Panc1 (cell line): ENCODE measurements at regions not wholly inside any gene's neighbourhood (a gene's known extent, or its start where the extent isn't known, plus 50 kb on each side); places are given as distances from the start of the nearest gene placed in this dataset.

Source experiments
- ATAC-seq: fragments of 200-7000 bp; cut with Tn5 transposase; 2 replicates; pipeline ENCODE4 v1.9.1; 2020; ENCODE audit warnings: mild to moderate bottlenecking, moderate library complexity
- BruUV-seq: library from RNA; stranded (reverse); fragments of 400-500 nt; replicated peaks from 2 replicates; lab custom pipeline; 2021; lab: Mats Ljungman, UMichigan
- CTCF ChIA-PET: fragments of 300-600 bp; sonication (Branson Sonifier 250); formaldehyde crosslinking; loops from one replicate; lab custom pipeline; 2022; ENCODE audit warnings: antibody characterized with exemption; lab: Charles Lee
- POLR2A ChIA-PET: fragments of 300-600 bp; sonication (Branson Sonifier 250); formaldehyde crosslinking; loops from one replicate; lab custom pipeline; 2022; ENCODE audit warnings: antibody characterized with exemption; lab: Charles Lee
- DNase-seq: peaks from one replicate; pipeline ENCODE4 v3.0.0-alpha.2; 2010; ENCODE audit warnings: low read depth, low spot score
- H3K27ac ChIP-seq: 2 replicates; pipeline ENCODE4 v1.5.1; 2011; ENCODE audit warnings: mild to moderate bottlenecking, low read length, inconsistent platforms
- H3K27me3 ChIP-seq: fragments of 200-500 bp; sonication (Bioruptor generic); 2 replicates; pipeline ENCODE4 v1.6.0; 2014; ENCODE audit warnings: low read length, inconsistent platforms; ENCODE audit not compliant: control insufficient read depth, insufficient read depth
- H3K36me3 ChIP-seq: fragments of 200-500 bp; sonication (Bioruptor generic); 2 replicates; pipeline ENCODE4 v1.5.1; 2014; ENCODE audit warnings: inconsistent platforms, mild to moderate bottlenecking, low read length, moderate library complexity; ENCODE audit not compliant: control insufficient read depth, insufficient read depth
- H3K4me1 ChIP-seq: 2 replicates; pipeline ENCODE4 v1.5.1; 2011; ENCODE audit warnings: inconsistent platforms, mild to moderate bottlenecking, low read length, moderate library complexity; ENCODE audit not compliant: control insufficient read depth, insufficient read depth
- H3K4me3 ChIP-seq, 2 experiments: 2 replicates each; pipeline ENCODE4 v1.5.1; 2011 to 2012; ENCODE audit warnings: low read depth in 2 of 2, low read length in 2 of 2, mild to moderate bottlenecking in 2 of 2, inconsistent platforms in 1 of 2, moderate library complexity in 1 of 2
- H3K9me3 ChIP-seq: fragments of 200-500 bp; sonication (Bioruptor generic); 2 replicates; pipeline ENCODE4 v1.5.1; 2014; ENCODE audit warnings: low read depth, mild to moderate bottlenecking, inconsistent platforms, low read length, moderate library complexity; ENCODE audit not compliant: control insufficient read depth, insufficient read depth
- POLR2AphosphoS5 ChIP-seq: IDR thresholded peaks from 2 replicates; pipeline ENCODE4 v1.6.1; 2012; ENCODE audit warnings: mild to moderate bottlenecking, low read depth, low read length, moderate library complexity
- SIN3A ChIP-seq: IDR thresholded peaks from 2 replicates; pipeline ENCODE4 v1.6.1; 2012; ENCODE audit warnings: low read depth, mild to moderate bottlenecking, low read length, moderate library complexity, borderline replicate concordance; ENCODE audit not compliant: insufficient read depth
- TCF7L2 ChIP-seq: IDR thresholded peaks from 2 replicates; pipeline ENCODE4 v1.6.1; 2011; ENCODE audit warnings: mild to moderate bottlenecking, low read depth, low read length, inconsistent platforms
- in situ Hi-C: cut with HindIII; loops from 2 replicates; pipeline ENCODE4 v1.10.0; 2016; ENCODE audit warnings: low sequenced_read_pairs, low pct_unique_long_range_greater_than_20kb
- intact Hi-C: fragments of 100-400 bp; cut with micrococcal nuclease; formaldehyde crosslinking; loops from one replicate; pipeline ENCODE4 v1.10.0; 2022; ENCODE audit not compliant: unreplicated experiment
- TF ChIP-seq, protein P1 (sequence below): fragments of 450-650 bp; IDR thresholded peaks from 2 replicates; pipeline ENCODE4 v1.5.1; 2017; ENCODE audit warnings: mild to moderate bottlenecking
- TF ChIP-seq, protein P2 (sequence below), 2 experiments: IDR thresholded peaks; 2 replicates each; pipeline ENCODE4 v1.6.1; 2011 to 2012; ENCODE audit warnings: low read depth in 2 of 2, control low read depth in 1 of 2, low read length in 1 of 2, mild to moderate bottlenecking in 1 of 2, moderate library complexity in 1 of 2; ENCODE audit not compliant: insufficient read depth in 1 of 2

DNA sequence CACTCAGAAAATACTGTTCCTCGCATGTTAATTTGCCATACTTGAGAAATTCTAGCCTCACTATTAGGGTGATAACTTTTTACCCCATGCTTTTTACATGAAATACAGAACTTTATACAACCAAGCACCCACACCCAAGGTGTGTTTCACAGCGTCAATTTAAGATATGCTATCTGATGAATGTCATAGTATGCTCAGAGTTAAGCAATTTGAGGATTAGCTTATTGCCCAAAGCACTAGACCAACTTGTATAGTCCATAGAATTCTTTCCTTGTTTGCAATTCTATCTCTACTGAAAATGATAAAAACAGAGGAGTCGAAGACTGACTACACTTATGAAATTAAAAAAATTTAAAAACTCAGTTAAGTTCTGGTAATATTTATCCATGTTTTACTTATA is 82.1 kb upstream of the CARMIL1 start:
- CTCF ChIA-PET: no interaction called here

DNA sequence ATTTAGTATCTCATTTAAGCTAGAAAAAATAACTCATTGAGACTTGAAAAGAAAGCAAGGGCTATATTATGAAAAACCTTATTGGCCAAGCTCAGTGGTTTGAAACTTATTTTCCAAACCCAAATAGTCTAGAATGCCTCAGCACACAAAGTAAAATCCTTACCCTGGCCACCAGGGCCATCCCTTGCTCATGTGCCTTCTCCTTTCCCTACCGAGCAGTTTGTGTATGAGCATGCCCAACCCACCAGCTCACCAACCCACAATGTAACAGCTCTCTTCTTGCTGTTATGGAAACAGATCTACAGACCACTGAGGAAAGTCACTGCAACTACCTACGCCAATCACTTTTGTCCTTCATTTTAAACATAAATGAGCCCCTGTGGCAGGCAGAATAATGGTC is 79.6 kb upstream of the CARMIL1 start:
- H3K9me3 ChIP-seq: no peaks in the 10 kb centered on the region
- H3K27me3 ChIP-seq: no peaks in the 10 kb centered on the region
- no peaks in the 10 kb centered on the region for H3K36me3 ChIP-seq
- POLR2A ChIA-PET: interaction anchor here (0.5 kb wide), 1 partner anchor 23 kb away, joined by 3 read pairs; no protein-coding TSS in a partner anchor
- TF ChIP-seq, protein P1, sequence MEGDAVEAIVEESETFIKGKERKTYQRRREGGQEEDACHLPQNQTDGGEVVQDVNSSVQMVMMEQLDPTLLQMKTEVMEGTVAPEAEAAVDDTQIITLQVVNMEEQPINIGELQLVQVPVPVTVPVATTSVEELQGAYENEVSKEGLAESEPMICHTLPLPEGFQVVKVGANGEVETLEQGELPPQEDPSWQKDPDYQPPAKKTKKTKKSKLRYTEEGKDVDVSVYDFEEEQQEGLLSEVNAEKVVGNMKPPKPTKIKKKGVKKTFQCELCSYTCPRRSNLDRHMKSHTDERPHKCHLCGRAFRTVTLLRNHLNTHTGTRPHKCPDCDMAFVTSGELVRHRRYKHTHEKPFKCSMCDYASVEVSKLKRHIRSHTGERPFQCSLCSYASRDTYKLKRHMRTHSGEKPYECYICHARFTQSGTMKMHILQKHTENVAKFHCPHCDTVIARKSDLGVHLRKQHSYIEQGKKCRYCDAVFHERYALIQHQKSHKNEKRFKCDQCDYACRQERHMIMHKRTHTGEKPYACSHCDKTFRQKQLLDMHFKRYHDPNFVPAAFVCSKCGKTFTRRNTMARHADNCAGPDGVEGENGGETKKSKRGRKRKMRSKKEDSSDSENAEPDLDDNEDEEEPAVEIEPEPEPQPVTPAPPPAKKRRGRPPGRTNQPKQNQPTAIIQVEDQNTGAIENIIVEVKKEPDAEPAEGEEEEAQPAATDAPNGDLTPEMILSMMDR: no peak
- TF ChIP-seq SIN3A: no peak
- TF ChIP-seq, protein P2, sequence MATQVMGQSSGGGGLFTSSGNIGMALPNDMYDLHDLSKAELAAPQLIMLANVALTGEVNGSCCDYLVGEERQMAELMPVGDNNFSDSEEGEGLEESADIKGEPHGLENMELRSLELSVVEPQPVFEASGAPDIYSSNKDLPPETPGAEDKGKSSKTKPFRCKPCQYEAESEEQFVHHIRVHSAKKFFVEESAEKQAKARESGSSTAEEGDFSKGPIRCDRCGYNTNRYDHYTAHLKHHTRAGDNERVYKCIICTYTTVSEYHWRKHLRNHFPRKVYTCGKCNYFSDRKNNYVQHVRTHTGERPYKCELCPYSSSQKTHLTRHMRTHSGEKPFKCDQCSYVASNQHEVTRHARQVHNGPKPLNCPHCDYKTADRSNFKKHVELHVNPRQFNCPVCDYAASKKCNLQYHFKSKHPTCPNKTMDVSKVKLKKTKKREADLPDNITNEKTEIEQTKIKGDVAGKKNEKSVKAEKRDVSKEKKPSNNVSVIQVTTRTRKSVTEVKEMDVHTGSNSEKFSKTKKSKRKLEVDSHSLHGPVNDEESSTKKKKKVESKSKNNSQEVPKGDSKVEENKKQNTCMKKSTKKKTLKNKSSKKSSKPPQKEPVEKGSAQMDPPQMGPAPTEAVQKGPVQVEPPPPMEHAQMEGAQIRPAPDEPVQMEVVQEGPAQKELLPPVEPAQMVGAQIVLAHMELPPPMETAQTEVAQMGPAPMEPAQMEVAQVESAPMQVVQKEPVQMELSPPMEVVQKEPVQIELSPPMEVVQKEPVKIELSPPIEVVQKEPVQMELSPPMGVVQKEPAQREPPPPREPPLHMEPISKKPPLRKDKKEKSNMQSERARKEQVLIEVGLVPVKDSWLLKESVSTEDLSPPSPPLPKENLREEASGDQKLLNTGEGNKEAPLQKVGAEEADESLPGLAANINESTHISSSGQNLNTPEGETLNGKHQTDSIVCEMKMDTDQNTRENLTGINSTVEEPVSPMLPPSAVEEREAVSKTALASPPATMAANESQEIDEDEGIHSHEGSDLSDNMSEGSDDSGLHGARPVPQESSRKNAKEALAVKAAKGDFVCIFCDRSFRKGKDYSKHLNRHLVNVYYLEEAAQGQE (IDR thresholded peaks at IDR 0.05; ENCODE audit: insufficient read depth in 1 of 2, low read depth in 2 of 2, low read length in 1 of 2): no peak
- no peak for TF ChIP-seq POLR2AphosphoS5
- TF ChIP-seq TCF7L2: no peak
- ATAC-seq: no peak
- no peaks in the 10 kb centered on the region for H3K4me1 ChIP-seq
- DNase-seq: no peak
- CTCF ChIA-PET: no interaction called here
- BruUV-seq: no TSS peak
- intact Hi-C loops: no loop called here
- in situ Hi-C loops: no loop called here
- no peak overlapping the region for H3K4me3 ChIP-seq
- no peak overlapping the region for H3K27ac ChIP-seq

More for the DNA sequence above, 82.1 kb upstream of the CARMIL1 start:
- Histone ChIP-seq H3K9me3 (no peaks in the 10 kb centered on the region), H3K4me1 (no peaks in the 10 kb centered on the region), H3K4me3 (no peak overlapping the region), H3K27ac (no peak overlapping the region), H3K36me3 (no peaks in the 10 kb centered on the region), H3K27me3 (no peaks in the 10 kb centered on the region)
- no TSS peak for BruUV-seq
- POLR2A ChIA-PET: no interaction called here
- in situ Hi-C loops (no loop called here), intact Hi-C loops (no loop called here)
- DNase-seq (no peak), ATAC-seq (no peak)
- TF ChIP-seq SIN3A: no peak
- no peak for TF ChIP-seq POLR2AphosphoS5
- TF ChIP-seq, protein P2 (IDR thresholded peaks at IDR 0.05; ENCODE audit: insufficient read depth in 1 of 2, low read depth in 2 of 2, low read length in 1 of 2): no peak
- no peak for TF ChIP-seq TCF7L2
- TF ChIP-seq, protein P1: no peak
